ENCODE measurements at regions not wholly inside any gene's neighbourhood (a gene's known extent, or its start where the extent isn't known, plus 50 kb on each side); places are given as distances from the start of the nearest gene placed in this dataset.

DNA sequence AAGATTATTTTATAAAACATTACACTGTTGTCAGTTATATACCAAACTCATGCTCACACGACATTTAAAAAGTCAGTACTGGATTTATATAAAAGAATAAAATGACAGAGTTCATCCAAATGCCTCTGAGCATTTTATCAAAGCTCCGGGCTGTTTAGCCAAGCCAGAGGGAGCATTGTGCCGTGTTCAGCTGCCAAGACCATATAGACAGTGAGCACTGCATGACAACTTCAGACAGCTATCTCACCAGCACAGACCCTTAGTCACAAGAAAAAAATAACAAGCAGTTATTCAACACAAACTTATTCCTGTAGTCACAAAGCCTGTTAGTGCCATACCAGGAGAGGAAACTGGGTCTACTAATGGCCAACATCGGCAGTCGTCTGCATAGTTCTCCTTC, 88.0 kb upstream of the PBX1 start:
- TF ChIP-seq SP1 (IDR thresholded peaks at IDR 0.05) (no peak), SUZ12 (IDR thresholded peaks at IDR 0.05) (no peak)
